LNCAP (cell line): ENCODE measurements at regions not wholly inside any gene's neighbourhood (a gene's known extent, or its start where the extent isn't known, plus 50 kb on each side); places are given as distances from the start of the nearest gene placed in this dataset.

ENCODE experiments used
- TF ChIP-seq, protein P1 (sequence below): fragments of 450-650 bp; IDR thresholded peaks from 2 replicates; pipeline ENCODE4 v1.5.1; 2017; ENCODE audit warnings: mild to moderate bottlenecking

DNA sequence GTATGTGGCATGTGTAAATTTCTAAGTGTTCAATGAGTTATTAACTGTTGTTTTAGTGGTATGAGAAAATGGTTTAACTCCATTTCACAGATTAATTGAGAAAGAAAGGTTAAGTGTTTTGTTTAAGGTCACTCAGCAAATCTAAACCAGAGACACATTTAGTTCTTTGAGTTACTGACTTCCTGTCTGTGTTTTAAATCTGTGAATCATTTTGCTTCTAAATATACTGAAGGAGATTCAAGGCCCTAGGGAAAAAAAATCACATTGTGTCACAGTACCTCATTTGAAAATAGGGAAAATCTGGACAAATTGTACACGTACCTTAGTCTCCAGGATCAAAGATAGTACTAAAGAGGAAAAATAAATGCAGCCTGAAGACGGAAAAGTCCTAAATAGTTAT, 368.2 kb downstream of the TMEM161B start:
- TF ChIP-seq, protein P1, sequence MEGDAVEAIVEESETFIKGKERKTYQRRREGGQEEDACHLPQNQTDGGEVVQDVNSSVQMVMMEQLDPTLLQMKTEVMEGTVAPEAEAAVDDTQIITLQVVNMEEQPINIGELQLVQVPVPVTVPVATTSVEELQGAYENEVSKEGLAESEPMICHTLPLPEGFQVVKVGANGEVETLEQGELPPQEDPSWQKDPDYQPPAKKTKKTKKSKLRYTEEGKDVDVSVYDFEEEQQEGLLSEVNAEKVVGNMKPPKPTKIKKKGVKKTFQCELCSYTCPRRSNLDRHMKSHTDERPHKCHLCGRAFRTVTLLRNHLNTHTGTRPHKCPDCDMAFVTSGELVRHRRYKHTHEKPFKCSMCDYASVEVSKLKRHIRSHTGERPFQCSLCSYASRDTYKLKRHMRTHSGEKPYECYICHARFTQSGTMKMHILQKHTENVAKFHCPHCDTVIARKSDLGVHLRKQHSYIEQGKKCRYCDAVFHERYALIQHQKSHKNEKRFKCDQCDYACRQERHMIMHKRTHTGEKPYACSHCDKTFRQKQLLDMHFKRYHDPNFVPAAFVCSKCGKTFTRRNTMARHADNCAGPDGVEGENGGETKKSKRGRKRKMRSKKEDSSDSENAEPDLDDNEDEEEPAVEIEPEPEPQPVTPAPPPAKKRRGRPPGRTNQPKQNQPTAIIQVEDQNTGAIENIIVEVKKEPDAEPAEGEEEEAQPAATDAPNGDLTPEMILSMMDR: no peak

DNA sequence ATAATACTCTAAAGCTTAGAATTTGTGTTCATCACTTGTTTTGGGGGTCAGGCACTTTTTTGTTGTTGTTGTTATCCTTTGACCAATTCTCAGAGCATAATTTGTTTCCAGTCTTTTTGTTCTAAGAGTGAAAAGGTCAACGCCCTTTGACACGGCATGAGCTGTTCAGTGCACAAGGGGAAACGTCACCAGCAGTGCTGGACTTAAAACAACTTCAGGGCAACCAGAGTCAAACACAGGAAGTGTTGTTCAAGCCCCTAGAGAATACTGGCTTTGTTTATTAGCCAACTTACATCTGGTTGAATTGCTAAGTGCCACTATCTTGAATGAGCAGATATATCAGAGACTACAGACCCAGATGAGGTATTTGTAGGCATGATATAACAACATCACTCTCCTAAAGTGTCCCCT, 368.9 kb downstream of the TMEM161B start:
- TF ChIP-seq, protein P1: no peak

DNA sequence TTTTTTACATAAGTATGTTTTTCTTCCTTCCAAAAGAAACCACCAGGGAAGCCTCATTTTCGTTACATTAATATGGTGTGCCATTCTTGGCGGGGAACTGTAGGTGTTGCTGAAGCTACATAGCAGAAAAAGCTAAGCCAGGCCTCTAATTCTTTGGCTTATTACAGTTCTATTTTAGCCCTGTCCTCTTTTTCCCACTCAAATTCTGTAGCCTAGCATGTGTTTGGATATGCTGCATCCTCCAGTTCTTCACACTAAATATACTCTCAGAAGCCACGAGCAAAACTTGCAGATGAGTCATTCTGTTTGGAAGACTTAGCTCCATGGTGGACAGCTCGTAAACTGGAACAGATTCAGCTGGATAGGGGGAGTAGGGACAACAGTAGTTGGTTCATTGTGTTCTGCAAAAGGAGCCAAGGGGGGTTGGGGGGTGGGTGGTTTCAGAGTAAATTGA, 369.4 kb downstream of the TMEM161B start:
- TF ChIP-seq, protein P1: no peak; the same call in 1 of the 2 replicates

DNA sequence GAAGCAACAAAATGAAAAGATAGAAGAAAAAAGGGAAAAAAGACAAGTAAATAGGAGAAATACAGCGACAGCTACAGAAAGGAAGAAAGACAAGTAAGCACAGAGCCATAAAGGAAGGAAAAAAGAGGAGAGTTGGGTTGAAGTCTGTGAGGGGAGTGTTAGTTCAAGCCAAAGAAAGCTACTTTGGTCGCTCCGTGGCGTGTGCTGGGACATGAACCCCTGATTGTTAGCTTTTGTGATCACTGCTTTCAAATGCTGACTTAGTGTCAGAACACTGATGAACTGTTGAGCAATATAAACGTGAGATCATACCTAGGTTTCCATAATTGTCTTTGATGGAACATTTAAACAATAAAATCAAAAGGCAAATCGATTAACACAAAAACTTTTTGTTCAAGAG, 370.1 kb downstream of the TMEM161B start:
- TF ChIP-seq, protein P1: no peak

DNA sequence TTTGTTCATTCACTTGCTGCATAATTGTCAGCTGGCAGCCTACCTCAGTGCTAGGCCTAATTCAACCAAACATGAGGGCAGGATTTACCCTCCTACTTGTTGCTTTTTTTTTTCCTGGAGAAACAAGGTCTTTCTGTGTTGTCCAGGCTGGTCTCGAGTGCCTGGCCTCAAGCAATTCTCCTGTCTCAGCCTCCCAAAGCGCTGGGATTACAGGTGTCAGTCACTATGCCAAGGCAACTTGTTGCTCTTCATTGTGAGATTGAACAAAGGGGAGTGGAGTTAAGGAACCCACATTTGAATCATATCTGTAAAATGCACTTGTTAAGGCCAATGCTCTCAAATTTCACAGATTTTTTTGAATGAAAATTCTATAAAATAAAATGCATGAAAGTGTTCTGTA, 380.5 kb downstream of the TMEM161B start:
- TF ChIP-seq, protein P1: no peak

DNA sequence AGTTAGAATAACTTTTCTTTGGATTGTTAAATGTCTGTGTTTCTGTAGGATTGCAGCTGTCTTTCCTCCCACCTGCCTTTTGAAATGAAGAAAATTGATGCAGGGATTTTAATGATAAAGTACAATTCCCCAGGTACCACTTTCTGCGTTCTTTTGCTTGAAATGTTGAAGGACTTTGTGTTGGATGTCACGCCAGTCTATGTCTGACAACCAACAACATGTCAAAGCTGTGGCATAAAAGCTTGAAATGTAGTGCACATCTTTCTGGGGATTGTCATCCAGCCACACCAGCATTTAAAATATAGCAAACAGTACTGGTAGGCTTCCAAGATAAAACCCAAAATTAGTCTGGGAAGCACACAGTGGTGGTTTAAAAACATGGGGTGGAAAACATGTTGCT, 381.4 kb downstream of the TMEM161B start:
- TF ChIP-seq, protein P1: no peak

DNA sequence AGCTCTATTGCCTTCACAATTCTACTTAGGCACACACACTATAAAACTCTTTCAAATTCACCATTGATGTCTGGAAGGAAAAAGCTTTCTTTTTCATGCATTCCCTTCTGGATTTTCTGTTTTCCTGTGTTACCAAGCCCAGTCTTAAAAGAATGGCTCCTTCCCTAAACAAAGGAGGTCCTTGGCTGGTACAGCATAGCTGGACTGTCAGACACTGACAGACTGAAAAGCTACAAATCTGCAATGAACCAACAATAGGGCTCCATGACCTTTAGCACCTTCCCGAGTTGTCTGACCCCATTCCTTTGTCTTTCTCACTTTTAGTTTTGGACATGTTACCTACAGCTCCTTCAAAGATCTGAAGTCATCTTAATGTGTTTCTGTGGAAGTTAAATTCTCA, 382.5 kb downstream of the TMEM161B start:
- TF ChIP-seq, protein P1: no peak

DNA sequence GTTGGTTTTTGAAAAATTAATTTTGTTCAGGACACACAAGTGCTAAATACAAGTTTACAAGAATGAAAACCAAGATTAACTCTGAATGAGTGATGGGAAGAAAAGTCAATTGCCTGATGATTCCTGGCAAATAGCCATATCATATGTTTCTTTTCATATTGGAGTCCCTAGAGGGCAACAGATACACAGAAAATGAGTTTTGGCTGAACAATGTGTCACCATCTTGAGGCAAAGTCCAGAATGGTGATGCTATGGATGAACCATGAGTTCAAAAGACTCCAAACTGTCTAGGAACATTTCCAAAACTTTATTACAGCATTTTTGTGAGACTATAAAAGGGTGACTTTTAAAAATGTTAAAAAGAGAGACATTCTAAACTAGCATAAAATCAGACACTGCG, 382.9 kb downstream of the TMEM161B start:
- TF ChIP-seq, protein P1: no peak; the same call in 1 of the 2 replicates
